ENCODE measurements at regions not wholly inside any gene's neighbourhood (a gene's known extent, or its start where the extent isn't known, plus 50 kb on each side); places are given as distances from the start of the nearest gene placed in this dataset.

DNA sequence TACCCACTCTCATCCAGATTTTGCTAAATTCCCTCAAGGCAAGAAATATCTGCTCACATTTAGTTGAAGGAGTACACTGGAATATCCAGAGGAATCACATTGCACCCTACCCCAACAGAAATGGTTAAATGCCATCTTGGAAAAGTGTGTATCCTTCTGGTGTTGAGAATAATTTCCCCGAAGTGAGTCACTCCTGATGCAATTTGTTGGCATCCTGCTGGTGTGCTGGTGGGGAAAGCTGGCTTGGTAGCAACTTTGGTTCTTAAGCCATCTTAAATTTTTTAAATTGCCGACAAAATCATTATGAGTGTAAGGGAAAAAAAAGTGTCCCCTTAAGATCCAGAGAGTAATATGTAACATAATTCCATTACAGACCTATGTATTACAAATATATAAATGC is 337.3 kb upstream of the DACH1 start:
- TF ChIP-seq, protein P1, sequence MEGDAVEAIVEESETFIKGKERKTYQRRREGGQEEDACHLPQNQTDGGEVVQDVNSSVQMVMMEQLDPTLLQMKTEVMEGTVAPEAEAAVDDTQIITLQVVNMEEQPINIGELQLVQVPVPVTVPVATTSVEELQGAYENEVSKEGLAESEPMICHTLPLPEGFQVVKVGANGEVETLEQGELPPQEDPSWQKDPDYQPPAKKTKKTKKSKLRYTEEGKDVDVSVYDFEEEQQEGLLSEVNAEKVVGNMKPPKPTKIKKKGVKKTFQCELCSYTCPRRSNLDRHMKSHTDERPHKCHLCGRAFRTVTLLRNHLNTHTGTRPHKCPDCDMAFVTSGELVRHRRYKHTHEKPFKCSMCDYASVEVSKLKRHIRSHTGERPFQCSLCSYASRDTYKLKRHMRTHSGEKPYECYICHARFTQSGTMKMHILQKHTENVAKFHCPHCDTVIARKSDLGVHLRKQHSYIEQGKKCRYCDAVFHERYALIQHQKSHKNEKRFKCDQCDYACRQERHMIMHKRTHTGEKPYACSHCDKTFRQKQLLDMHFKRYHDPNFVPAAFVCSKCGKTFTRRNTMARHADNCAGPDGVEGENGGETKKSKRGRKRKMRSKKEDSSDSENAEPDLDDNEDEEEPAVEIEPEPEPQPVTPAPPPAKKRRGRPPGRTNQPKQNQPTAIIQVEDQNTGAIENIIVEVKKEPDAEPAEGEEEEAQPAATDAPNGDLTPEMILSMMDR (IDR thresholded peaks at IDR 0.05; ENCODE audit: insufficient read depth, low read length, poor library complexity, severe bottlenecking): no peak
- TF ChIP-seq EZH2phosphoT487 (conservative IDR thresholded peaks at IDR 0.05; ENCODE audit: low read length): no peak

All from SU-DHL-6 (cell line).